H7 (cell line): ENCODE measurements at regions not wholly inside any gene's neighbourhood (a gene's known extent, or its start where the extent isn't known, plus 50 kb on each side); places are given as distances from the start of the nearest gene placed in this dataset.
A peak's percentile ranks its signal among the peaks of the same experiment; 100 is the strongest.
"Not testable (repeated sequence)": the region's sequence is repeated elsewhere in the genome, so short reads cannot be mapped to it uniquely, and the experiment has no call there.

Experiments used
- DNase-seq: peaks from one replicate; pipeline ENCODE4 v3.0.0; 2012
- H3K27me3 ChIP-seq: 2 replicates; pipeline ENCODE4 v1.6.0; 2011; ENCODE audit warnings: mild to moderate bottlenecking, low read length; ENCODE audit not compliant: control insufficient read depth, insufficient read depth
- H3K36me3 ChIP-seq: replicated peaks from 2 replicates; pipeline ENCODE4 v1.5.1; 2011; ENCODE audit warnings: low read length; ENCODE audit not compliant: control insufficient read depth, insufficient read depth
- H3K4me3 ChIP-seq: 2 replicates; pipeline ENCODE4 v1.5.1; 2011; ENCODE audit warnings: low read depth, mild to moderate bottlenecking, control low read depth, low read length, moderate library complexity; ENCODE audit not compliant: insufficient read depth

DNA sequence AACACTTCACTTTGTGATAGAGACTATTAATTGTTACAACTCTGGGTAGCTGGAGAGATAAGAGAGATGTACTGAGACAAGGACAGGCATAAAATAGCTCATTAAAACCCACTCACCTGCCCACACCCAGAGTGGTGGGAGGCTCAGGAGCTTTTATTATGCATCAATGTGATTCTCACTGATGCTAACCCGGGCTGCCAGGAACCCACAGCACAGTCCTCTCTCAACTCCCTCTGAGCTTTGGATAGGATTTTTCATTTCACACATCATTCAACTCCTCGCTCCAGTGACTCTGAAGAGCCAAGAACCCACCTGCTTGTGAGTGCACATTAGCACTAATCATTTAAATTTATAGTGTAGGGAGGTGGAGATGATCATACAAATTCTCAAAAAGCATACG, 827.9 kb downstream of the FLRT2 start:
- peak; percentile 2 for DNase-seq

GRCh38 chr14:86357119-86357518, 827.2 kb downstream of the FLRT2 start:
- H3K4me3 ChIP-seq = no peak overlapping the region
- DNase-seq = no peak
- H3K36me3 ChIP-seq = no peaks in the 10 kb centered on the region
- no peaks in the 10 kb centered on the region for H3K27me3 ChIP-seq

More for the DNA sequence above, 827.9 kb downstream of the FLRT2 start:
- no peaks in the 10 kb centered on the region for H3K36me3 ChIP-seq
- H3K4me3 ChIP-seq = no peak overlapping the region
- H3K27me3 ChIP-seq = no peaks in the 10 kb centered on the region

DNA sequence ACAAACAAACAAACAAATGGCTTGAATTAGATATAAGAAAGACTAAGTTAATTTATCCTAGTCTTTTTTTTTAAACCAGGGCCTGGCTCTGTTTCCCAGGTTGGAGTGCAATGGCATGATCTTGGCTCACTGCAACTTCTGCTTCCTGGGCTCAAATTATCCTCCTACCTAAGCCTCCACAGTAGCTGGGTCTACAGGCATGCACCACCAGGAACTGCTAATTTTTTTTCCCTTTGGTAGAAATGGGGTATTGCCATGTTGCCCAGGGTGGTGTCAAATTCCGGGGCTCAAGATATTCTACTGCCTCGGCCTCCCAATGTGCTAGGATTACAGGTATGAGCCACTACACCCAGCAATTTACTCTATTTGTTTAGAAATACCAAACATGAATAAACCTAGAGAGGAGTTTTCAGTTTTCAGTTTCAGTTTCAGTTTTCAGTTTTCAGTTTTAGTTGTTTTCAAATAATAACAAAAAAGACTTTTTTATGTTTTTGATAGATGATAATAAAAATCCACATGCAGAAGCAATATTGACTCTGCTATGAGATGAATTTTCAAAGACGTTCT, 817.0 kb downstream of the FLRT2 start:
- Histone ChIP-seq H3K27me3 (no peaks in the 10 kb centered on the region), H3K4me3 (no peak overlapping the region), H3K36me3 (no peaks in the 10 kb centered on the region)
- no peak for DNase-seq

GRCh38 chr14:86334355-86334754, 804.4 kb downstream of the FLRT2 start:
- Histone ChIP-seq H3K27me3 (no peaks in the 10 kb centered on the region), H3K36me3 (no peaks in the 10 kb centered on the region), H3K4me3 (no peak overlapping the region)
- DNase-seq = no peak

DNA sequence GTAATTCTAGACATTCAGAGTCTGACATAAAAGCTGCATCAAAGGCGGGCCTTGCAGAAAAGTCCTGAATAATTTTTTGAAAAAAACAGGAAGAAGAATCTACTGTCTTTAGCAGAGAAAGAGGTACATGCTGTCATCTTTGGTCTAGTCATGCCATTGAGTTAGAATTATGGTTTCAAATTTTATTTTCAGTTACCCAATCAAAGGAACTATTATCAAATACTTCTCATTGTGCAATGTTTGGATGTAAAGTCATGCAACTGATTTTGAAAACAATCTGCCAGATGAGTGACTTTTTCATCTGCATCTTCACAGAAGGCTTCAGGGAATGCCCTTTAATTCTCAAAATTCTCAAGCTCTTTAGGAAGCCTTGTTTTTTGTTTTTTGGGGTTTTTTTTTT, 803.5 kb downstream of the FLRT2 start:
- DNase-seq = no peak
- Histone ChIP-seq H3K4me3 (no peak overlapping the region), H3K27me3 (no peaks in the 10 kb centered on the region), H3K36me3 (no peaks in the 10 kb centered on the region)

DNA sequence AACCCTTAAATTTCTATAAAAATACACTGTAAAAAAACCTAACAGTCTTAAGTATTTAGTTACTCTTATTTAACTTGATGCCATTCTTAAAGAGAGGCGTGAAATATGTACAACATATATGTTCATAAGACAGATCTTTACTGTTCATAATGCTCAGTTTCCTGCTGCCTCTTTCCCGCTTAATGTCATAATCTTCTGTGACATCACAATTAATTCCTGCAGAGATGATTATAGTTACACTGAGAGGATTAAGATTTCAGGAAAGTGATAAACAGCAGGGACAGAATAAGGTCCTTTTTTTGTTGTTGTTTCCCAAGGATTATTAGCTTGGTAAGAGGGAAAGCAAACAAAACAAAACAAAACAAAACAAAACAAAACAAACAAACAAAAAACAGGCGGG, 801.4 kb downstream of the FLRT2 start:
- Histone ChIP-seq H3K36me3 (no peaks in the 10 kb centered on the region), H3K27me3 (no peaks in the 10 kb centered on the region), H3K4me3 (no peak overlapping the region)
- DNase-seq = no peak

DNA sequence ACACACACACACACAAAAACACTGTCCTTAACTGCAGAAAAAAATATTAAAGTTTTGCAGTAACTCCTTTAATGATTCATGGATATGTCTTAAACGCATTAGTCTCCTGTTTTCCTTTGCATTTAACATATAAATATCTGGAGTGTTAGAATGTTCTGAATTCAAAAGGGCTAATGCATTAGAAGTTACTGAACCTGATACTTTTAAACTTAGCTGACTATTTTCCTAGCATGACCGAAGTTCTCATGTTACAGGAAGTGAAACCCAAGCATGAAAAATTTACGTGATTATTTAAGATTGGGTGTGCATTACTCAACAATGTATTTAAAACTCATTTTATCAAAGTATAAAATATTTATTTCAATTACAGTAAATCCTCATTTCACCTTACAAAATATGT, 791.2 kb downstream of the FLRT2 start:
- Histone ChIP-seq H3K27me3 (no peaks in the 10 kb centered on the region), H3K36me3 (no peaks in the 10 kb centered on the region), H3K4me3 (no peak overlapping the region)
- DNase-seq = no peak

GRCh38 chr14:86312154-86312665, 782.3 kb downstream of the FLRT2 start:
- not testable (repeated sequence) for H3K36me3 ChIP-seq, DNase-seq, H3K4me3 ChIP-seq

GRCh38 chr14:86311151-86311550, 781.2 kb downstream of the FLRT2 start:
- no peaks in the 10 kb centered on the region for H3K36me3 ChIP-seq
- no peak for DNase-seq
- H3K4me3 ChIP-seq = no peak overlapping the region
- H3K27me3 ChIP-seq = no peaks in the 10 kb centered on the region

More at GRCh38 chr14:86312154-86312665, 782.3 kb downstream of the FLRT2 start:
- not testable (repeated sequence) for H3K27me3 ChIP-seq

- Histone ChIP-seq H3K27me3 (no peaks in the 10 kb centered on the region), H3K4me3 (no peak overlapping the region), H3K36me3 (no peaks in the 10 kb centered on the region)
- no peak for DNase-seq
Measured at GRCh38 chr14:86310611-86311010, 780.7 kb downstream of the FLRT2 start.

GRCh38 chr14:86310148-86310547, 780.2 kb downstream of the FLRT2 start:
- H3K36me3 ChIP-seq = no peaks in the 10 kb centered on the region
- no peaks in the 10 kb centered on the region for H3K27me3 ChIP-seq
- no peak for DNase-seq
- H3K4me3 ChIP-seq = no peak overlapping the region

DNA sequence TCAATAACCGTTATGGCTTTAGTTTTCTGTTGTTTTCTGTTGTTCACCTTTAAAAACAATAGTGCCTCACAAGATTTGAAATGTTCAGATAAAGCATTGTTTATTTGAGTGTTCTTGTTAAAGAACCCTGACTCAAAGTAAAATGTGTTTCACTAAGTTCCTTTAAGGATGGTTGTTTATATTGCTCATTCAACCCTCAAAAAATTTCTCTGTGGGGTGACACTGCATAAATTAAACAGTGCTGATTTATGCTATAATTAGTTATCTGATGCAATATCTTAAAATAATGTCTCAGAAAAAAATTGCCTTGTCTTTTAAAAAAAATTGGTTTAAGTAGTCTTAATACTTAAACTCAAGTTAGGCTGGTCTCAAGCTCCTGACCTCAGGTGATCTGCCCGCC, 775.1 kb downstream of the FLRT2 start:
- no peaks in the 10 kb centered on the region for H3K36me3 ChIP-seq
- H3K27me3 ChIP-seq = no peaks in the 10 kb centered on the region
- H3K4me3 ChIP-seq = no peak overlapping the region
- no peak for DNase-seq

- no peaks in the 10 kb centered on the region for H3K27me3 ChIP-seq
- no peak overlapping the region for H3K4me3 ChIP-seq
- no peak for DNase-seq
- no peaks in the 10 kb centered on the region for H3K36me3 ChIP-seq
Measured at GRCh38 chr14:86299994-86300393, 770.0 kb downstream of the FLRT2 start.

- no peak for DNase-seq
- Histone ChIP-seq H3K4me3 (no peak overlapping the region), H3K27me3 (no peaks in the 10 kb centered on the region), H3K36me3 (no peaks in the 10 kb centered on the region)
Measured at GRCh38 chr14:86296173-86296572, 766.2 kb downstream of the FLRT2 start.

DNA sequence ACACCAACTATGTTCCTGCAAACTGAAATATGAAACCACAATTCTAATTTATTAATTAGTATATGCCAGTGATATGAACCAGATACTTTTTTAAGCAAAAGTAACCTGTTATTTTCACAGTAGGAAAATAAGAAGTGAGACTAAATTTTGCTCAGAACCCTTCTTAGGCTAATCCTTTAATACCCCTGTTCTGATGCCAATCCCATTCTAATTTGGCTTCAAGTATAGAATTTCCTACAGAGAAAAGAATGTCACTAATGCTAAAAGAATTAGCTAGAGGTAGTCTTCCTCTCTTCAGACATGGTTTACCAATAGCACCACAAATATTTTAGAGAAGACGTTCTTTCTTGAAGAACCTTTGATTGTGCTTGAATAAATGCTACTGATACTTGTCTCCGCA, 758.4 kb downstream of the FLRT2 start:
- no peak for DNase-seq
- Histone ChIP-seq H3K27me3 (no peaks in the 10 kb centered on the region), H3K36me3 (no peaks in the 10 kb centered on the region), H3K4me3 (no peak overlapping the region)

GRCh38 chr14:86279405-86279804, 749.5 kb downstream of the FLRT2 start:
- DNase-seq = no peak
- Histone ChIP-seq H3K36me3 (no peaks in the 10 kb centered on the region), H3K4me3 (no peak overlapping the region), H3K27me3 (no peaks in the 10 kb centered on the region)
